Upper lobe of left lung (tissue), 6 donors: ENCODE measurements at regions not wholly inside any gene's neighbourhood (a gene's known extent, or its start where the extent isn't known, plus 50 kb on each side); places are given as distances from the start of the nearest gene placed in this dataset.

Experiments used
- ATAC-seq, 2 donors: fragments of 200-7000 bp; cut with Tn5 transposase; one replicate each; pipeline ENCODE4 v1.9.1; 2022; ENCODE audit warnings: mild to moderate bottlenecking in 2 of 2, moderate library complexity in 2 of 2; ENCODE audit not compliant: low FRiP score in 2 of 2
- DNase-seq, 2 donors: peaks; one replicate each; pipeline ENCODE4 v3.0.0-alpha.2; 2019 to 2020
- H3K27ac ChIP-seq, 4 donors: fragments of 200-600 bp; sonication (generic); one replicate each; pipeline ENCODE4 v1.5.1; 2016 to 2019
- H3K27me3 ChIP-seq, 4 donors: fragments of 200-600 bp; sonication (generic); one replicate each; pipeline ENCODE4 v1.5.1; 2017 to 2019
- H3K36me3 ChIP-seq, 4 donors: fragments of 200-600 bp; sonication (generic); one replicate each; pipeline ENCODE4 v1.5.1; 2016 to 2019
- H3K4me1 ChIP-seq, 4 donors: fragments of 200-600 bp; sonication (generic); one replicate each; pipeline ENCODE4 v1.5.1; 2018 to 2019
- H3K4me3 ChIP-seq, 4 donors: fragments of 200-600 bp; sonication (generic); one replicate each; pipeline ENCODE4 v1.5.1; 2017 to 2019; ENCODE audit warnings: mild to moderate bottlenecking in 2 of 4, moderate library complexity in 1 of 4
- H3K9me3 ChIP-seq, 4 donors: fragments of 200-600 bp; sonication (generic); one replicate each; pipeline ENCODE4 v1.5.1; 2018 to 2019
- CTCF ChIP-seq, 6 experiments: fragments of 450-650 bp in 4 of 6; fragments of 200-600 bp in 2 of 6; sonication (generic) in 2 of 6; IDR thresholded peaks; one replicate each; pipeline ENCODE4 v1.5.1; 2016 to 2019; ENCODE audit warnings: antibody characterized with exemption in 6 of 6
- EP300 ChIP-seq, 4 donors: sonication (generic); formaldehyde crosslinking; IDR thresholded peaks; one replicate each; pipeline ENCODE4 v1.5.1; 2017; ENCODE audit warnings: antibody characterized with exemption in 4 of 4, control low read depth in 2 of 4
- POLR2A ChIP-seq, 4 donors: fragments of 450-650 bp; IDR thresholded peaks; one replicate each; pipeline ENCODE4 v1.5.1; 2016 to 2017; ENCODE audit warnings: antibody characterized with exemption in 4 of 4, mild to moderate bottlenecking in 2 of 4
- POLR2AphosphoS5 ChIP-seq, 2 donors: sonication (generic); formaldehyde crosslinking; IDR thresholded peaks; one replicate each; pipeline ENCODE4 v1.5.1; 2017; ENCODE audit warnings: antibody characterized with exemption in 2 of 2
- WGBS, 2 donors: methylation state at CpG; one replicate each; pipeline ENCODE4 v1.1.5; 2017 to 2018; 5-methylcytosine and 5-hydroxymethylcytosine counted together
- donor health status: DM: no; HTN: no; CAD: no; lungs with moderate emphysema.
- donor health status: DM: no; HTN: yes; CAD: no; lungs with severe emphysema.

GRCh38 chr14:89651805-89652204, 234.8 kb upstream of the FOXN3 start:
- no peaks in the 10 kb centered on the region for H3K27me3 ChIP-seq
- TF ChIP-seq EP300 (IDR thresholded peaks at IDR 0.05) (no peak), CTCF (IDR thresholded peaks at IDR 0.05) (no peak), POLR2A (IDR thresholded peaks at IDR 0.05) (no peak), POLR2AphosphoS5 (IDR thresholded peaks at IDR 0.05) (no peak)
- no peak for ATAC-seq
- no peaks in the 10 kb centered on the region for H3K4me1 ChIP-seq
- no peak overlapping the region for H3K4me3 ChIP-seq
- DNase-seq = no peak
- 97 to 98% methylated on average over 2 of the region's 2 CpGs for WGBS, 2 donors
- H3K36me3 ChIP-seq = no peaks in the 10 kb centered on the region
- no peak overlapping the region for H3K27ac ChIP-seq
- no peaks in the 10 kb centered on the region for H3K9me3 ChIP-seq

- Histone ChIP-seq H3K27ac (no peak overlapping the region), H3K27me3 (no peaks in the 10 kb centered on the region), H3K36me3 (no peaks in the 10 kb centered on the region), H3K4me3 (no peak overlapping the region), H3K4me1 (no peaks in the 10 kb centered on the region), H3K9me3 (no peaks in the 10 kb centered on the region)
- DNase-seq (no peak), ATAC-seq (no peak)
- TF ChIP-seq EP300 (IDR thresholded peaks at IDR 0.05) = no peak
- TF ChIP-seq POLR2A (IDR thresholded peaks at IDR 0.05) = no peak
- no peak for TF ChIP-seq POLR2AphosphoS5 (IDR thresholded peaks at IDR 0.05)
- no peak for TF ChIP-seq CTCF (IDR thresholded peaks at IDR 0.05)
- WGBS, 2 donors = 91 to 96% methylated on average over 4 of the region's 4 CpGs
These were observed 233.3 kb upstream of the FOXN3 start for GRCh38 chr14:89650077-89650978.

- DNase-seq (no peak), ATAC-seq (no peak)
- Histone ChIP-seq H3K4me3 (no peak overlapping the region), H3K36me3 (no peaks in the 10 kb centered on the region), H3K4me1 (no peaks in the 10 kb centered on the region), H3K27me3 (no peaks in the 10 kb centered on the region), H3K27ac (no peak overlapping the region), H3K9me3 (no peaks in the 10 kb centered on the region)
- no peak for TF ChIP-seq EP300 (IDR thresholded peaks at IDR 0.05)
- no peak for TF ChIP-seq CTCF (IDR thresholded peaks at IDR 0.05)
- TF ChIP-seq POLR2A (IDR thresholded peaks at IDR 0.05) = no peak
- no peak for TF ChIP-seq POLR2AphosphoS5 (IDR thresholded peaks at IDR 0.05)
- 83% methylated on average over 7 of the region's 7 CpGs for WGBS, 2 donors
These were observed 232.5 kb upstream of the FOXN3 start for GRCh38 chr14:89649451-89650075.

- TF ChIP-seq CTCF (IDR thresholded peaks at IDR 0.05) (no peak), POLR2A (IDR thresholded peaks at IDR 0.05) (no peak), EP300 (IDR thresholded peaks at IDR 0.05) (no peak)
- H3K4me1 ChIP-seq = no peaks in the 10 kb centered on the region
- ATAC-seq (no peak), DNase-seq (no peak)
- H3K4me3 ChIP-seq = no peak overlapping the region
- WGBS, 2 donors = 79 to 82% methylated on average over 5 of the region's 5 CpGs
- no peaks in the 10 kb centered on the region for H3K9me3 ChIP-seq
- no peaks in the 10 kb centered on the region for H3K27me3 ChIP-seq
- H3K36me3 ChIP-seq = no peaks in the 10 kb centered on the region
- no peak overlapping the region for H3K27ac ChIP-seq
These were observed 231.9 kb upstream of the FOXN3 start for GRCh38 chr14:89648924-89649323.
